Stimulated activated CD8-positive, alpha-beta memory T cell treated with anti-CD3 and anti-CD28 coated beads, Interleukin-4, amount 100 ng/mL, for 48 hours (primary cell): ENCODE measurements at regions not wholly inside any gene's neighbourhood (a gene's known extent, or its start where the extent isn't known, plus 50 kb on each side); places are given as distances from the start of the nearest gene placed in this dataset.
"Not testable (repeated sequence)": the region's sequence is repeated elsewhere in the genome, so short reads cannot be mapped to it uniquely, and the experiment has no call there.

Experiments
- DNase-seq: peaks from one replicate; pipeline ENCODE4 v3.0.0-alpha.2; 2020

GRCh38 chr11:14573539-14574057, 53.4 kb upstream of the PSMA1 start:
- DNase-seq = not testable (repeated sequence)

GRCh38 chr11:14577292-14577691, 57.1 kb upstream of the PSMA1 start:
- DNase-seq = no peak

- DNase-seq = no peak
Measured at GRCh38 chr11:14577835-14578529, 57.8 kb upstream of the PSMA1 start.

- peak; percentile 40 for DNase-seq
Measured at GRCh38 chr11:14578541-14578956, 58.4 kb upstream of the PSMA1 start.

- DNase-seq = no peak
Measured at GRCh38 chr11:14579646-14580045, 59.5 kb upstream of the PSMA1 start.

GRCh38 chr11:14582793-14583192, 60.8 kb upstream of the PDE3B start:
- DNase-seq = no peak

- no peak for DNase-seq
Measured at GRCh38 chr11:14583252-14584034, 60.2 kb upstream of the PDE3B start.

- no peak for DNase-seq
Measured at GRCh38 chr11:14584035-14584363, 59.6 kb upstream of the PDE3B start.

- no peak for DNase-seq
Measured at GRCh38 chr11:14584595-14584994, 59.0 kb upstream of the PDE3B start.

- DNase-seq = no peak
Measured at GRCh38 chr11:14585438-14585837, 58.2 kb upstream of the PDE3B start.

- DNase-seq = no peak
Measured at GRCh38 chr11:14587258-14587657, 56.3 kb upstream of the PDE3B start.

GRCh38 chr11:14588681-14589080, 54.9 kb upstream of the PDE3B start:
- DNase-seq = no peak

GRCh38 chr11:14589421-14589820, 54.2 kb upstream of the PDE3B start:
- no peak for DNase-seq

GRCh38 chr11:14591046-14591445, 52.6 kb upstream of the PDE3B start:
- not testable (repeated sequence) for DNase-seq

GRCh38 chr11:14593671-14594070, 49.9 kb upstream of the PDE3B start:
- no peak for DNase-seq
